Forelimb muscle (tissue), 1 donor: ENCODE measurements at regions not wholly inside any gene's neighbourhood (a gene's known extent, or its start where the extent isn't known, plus 50 kb on each side); places are given as distances from the start of the nearest gene placed in this dataset.

Experiments used
- DNase-seq: peaks from one replicate; pipeline ENCODE4 v3.0.0-alpha.2; 2013; ENCODE audit warnings: low read depth

GRCh38 chr7:24475166-24475961, 97.9 kb upstream of the PALS2 start:
- DNase-seq: no peak

GRCh38 chr7:24476227-24476626, 97.0 kb upstream of the PALS2 start:
- DNase-seq: no peak

- DNase-seq: peak; percentile 31
Measured at GRCh38 chr7:24477398-24478136, 95.7 kb upstream of the PALS2 start.

GRCh38 chr7:24478137-24478655, 95.1 kb upstream of the PALS2 start:
- no peak for DNase-seq

GRCh38 chr7:24480501-24480900, 92.8 kb upstream of the PALS2 start:
- no peak for DNase-seq

GRCh38 chr7:24483804-24484203, 89.4 kb upstream of the PALS2 start:
- no peak for DNase-seq

GRCh38 chr7:24492576-24492975, 80.7 kb upstream of the PALS2 start:
- no peak for DNase-seq

GRCh38 chr7:24494832-24495231, 78.4 kb upstream of the PALS2 start:
- DNase-seq: no peak

GRCh38 chr7:24496036-24496435, 77.2 kb upstream of the PALS2 start:
- no peak for DNase-seq

GRCh38 chr7:24498439-24498838, 74.8 kb upstream of the PALS2 start:
- DNase-seq: no peak

- no peak for DNase-seq
Measured at GRCh38 chr7:24499871-24500270, 73.4 kb upstream of the PALS2 start.

GRCh38 chr7:24500599-24500998, 72.7 kb upstream of the PALS2 start:
- no peak for DNase-seq

GRCh38 chr7:24501009-24501408, 72.2 kb upstream of the PALS2 start:
- DNase-seq: no peak

- no peak for DNase-seq
Measured at GRCh38 chr7:24501443-24502134, 71.7 kb upstream of the PALS2 start.

GRCh38 chr7:24502135-24502488, 71.1 kb upstream of the PALS2 start:
- DNase-seq: no peak

GRCh38 chr7:24503506-24503905, 69.7 kb upstream of the PALS2 start:
- no peak for DNase-seq

- DNase-seq: no peak
Measured at GRCh38 chr7:24504040-24504439, 69.2 kb upstream of the PALS2 start.

GRCh38 chr7:24504836-24505235, 68.4 kb upstream of the PALS2 start:
- no peak for DNase-seq

GRCh38 chr7:24505968-24506367, 67.3 kb upstream of the PALS2 start:
- no peak for DNase-seq

GRCh38 chr7:24508316-24508715, 64.9 kb upstream of the PALS2 start:
- DNase-seq: no peak

- DNase-seq: no peak
Measured at GRCh38 chr7:24510759-24511158, 62.5 kb upstream of the PALS2 start.

GRCh38 chr7:24517166-24517565, 56.1 kb upstream of the PALS2 start:
- DNase-seq: no peak
